ENCODE measurements at regions not wholly inside any gene's neighbourhood (a gene's known extent, or its start where the extent isn't known, plus 50 kb on each side); places are given as distances from the start of the nearest gene placed in this dataset.
A peak's percentile ranks its signal among the peaks of the same experiment; 100 is the strongest.

- H3K4me3 ChIP-seq (ENCODE audit: low read depth, low read length), result no peak overlapping the region
- TF ChIP-seq, protein P1, sequence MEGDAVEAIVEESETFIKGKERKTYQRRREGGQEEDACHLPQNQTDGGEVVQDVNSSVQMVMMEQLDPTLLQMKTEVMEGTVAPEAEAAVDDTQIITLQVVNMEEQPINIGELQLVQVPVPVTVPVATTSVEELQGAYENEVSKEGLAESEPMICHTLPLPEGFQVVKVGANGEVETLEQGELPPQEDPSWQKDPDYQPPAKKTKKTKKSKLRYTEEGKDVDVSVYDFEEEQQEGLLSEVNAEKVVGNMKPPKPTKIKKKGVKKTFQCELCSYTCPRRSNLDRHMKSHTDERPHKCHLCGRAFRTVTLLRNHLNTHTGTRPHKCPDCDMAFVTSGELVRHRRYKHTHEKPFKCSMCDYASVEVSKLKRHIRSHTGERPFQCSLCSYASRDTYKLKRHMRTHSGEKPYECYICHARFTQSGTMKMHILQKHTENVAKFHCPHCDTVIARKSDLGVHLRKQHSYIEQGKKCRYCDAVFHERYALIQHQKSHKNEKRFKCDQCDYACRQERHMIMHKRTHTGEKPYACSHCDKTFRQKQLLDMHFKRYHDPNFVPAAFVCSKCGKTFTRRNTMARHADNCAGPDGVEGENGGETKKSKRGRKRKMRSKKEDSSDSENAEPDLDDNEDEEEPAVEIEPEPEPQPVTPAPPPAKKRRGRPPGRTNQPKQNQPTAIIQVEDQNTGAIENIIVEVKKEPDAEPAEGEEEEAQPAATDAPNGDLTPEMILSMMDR (IDR thresholded peaks at IDR 0.05; ENCODE audit: low read depth, low read length), result peak; percentile 94
Observed at GRCh38 chr1:22275626-22276395, 132.9 kb upstream of the WNT4 start.

DNA sequence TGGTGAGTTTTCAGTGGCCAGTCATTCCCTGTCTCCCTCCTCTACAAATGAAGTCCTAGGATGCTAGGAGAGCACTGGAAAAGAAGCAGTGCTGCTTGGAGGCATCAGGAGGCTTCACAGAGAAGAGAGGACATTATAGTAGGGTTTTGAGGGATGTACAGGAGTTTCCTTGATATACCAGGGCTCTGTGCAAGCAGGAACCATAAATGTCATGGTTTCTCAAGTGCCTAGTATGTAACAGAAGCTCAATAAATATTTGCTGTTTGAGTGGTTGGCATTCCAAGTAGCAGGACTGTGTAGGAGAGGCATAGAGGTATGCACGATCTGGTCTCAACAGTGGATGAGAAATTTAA is 133.5 kb upstream of the WNT4 start:
- TF ChIP-seq, protein P1 (IDR thresholded peaks at IDR 0.05; ENCODE audit: low read depth, low read length), result no peak
- H3K4me3 ChIP-seq (ENCODE audit: low read depth, low read length), result no peak overlapping the region

DNA sequence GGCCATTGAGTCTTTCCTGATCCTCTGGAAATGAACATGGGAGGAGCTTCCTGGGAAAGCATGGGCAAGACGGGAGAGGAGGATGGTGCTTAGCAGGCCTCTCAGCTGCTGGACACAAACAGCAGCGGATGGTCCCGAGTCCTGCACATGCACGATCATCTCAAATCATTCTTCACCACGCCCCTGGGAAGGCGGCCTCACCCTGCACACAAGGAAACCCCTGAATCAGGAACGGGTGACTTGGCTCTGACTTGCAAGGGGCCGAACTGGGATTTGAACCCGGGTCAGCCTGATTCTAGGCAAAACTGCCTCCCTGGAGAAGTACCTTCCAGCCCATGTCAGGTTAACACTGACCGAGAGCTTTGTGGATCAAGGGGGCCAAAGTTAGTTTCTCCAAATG is 134.8 kb upstream of the WNT4 start:
- no peak overlapping the region for H3K4me3 ChIP-seq (ENCODE audit: low read depth, low read length)
- TF ChIP-seq, protein P1 (IDR thresholded peaks at IDR 0.05; ENCODE audit: low read depth, low read length), result no peak

- no peak overlapping the region for H3K4me3 ChIP-seq (ENCODE audit: low read depth, low read length)
- TF ChIP-seq, protein P1 (IDR thresholded peaks at IDR 0.05; ENCODE audit: low read depth, low read length), result no peak
Observed at GRCh38 chr1:22279735-22280134, 136.8 kb upstream of the WNT4 start.

DNA sequence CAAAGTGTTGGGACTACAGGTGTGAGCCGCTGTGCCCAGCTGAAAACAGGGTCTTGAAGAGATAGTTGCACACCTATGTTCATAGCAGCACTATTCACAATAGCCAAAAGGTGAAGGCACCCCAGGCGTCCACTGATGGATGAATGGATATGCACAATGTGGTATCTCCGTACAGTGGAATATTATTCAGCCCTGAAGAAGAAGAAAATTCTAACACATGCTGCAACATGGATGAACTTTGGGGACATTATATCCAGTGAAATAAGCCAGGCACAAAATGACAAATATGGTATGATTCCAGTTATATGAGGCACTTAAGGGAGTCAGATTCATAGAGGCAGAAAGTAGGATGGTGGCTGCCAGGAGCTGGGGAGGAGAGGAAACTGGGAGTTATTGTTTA is 137.6 kb upstream of the WNT4 start:
- TF ChIP-seq, protein P1 (IDR thresholded peaks at IDR 0.05; ENCODE audit: low read depth, low read length), result no peak

DNA sequence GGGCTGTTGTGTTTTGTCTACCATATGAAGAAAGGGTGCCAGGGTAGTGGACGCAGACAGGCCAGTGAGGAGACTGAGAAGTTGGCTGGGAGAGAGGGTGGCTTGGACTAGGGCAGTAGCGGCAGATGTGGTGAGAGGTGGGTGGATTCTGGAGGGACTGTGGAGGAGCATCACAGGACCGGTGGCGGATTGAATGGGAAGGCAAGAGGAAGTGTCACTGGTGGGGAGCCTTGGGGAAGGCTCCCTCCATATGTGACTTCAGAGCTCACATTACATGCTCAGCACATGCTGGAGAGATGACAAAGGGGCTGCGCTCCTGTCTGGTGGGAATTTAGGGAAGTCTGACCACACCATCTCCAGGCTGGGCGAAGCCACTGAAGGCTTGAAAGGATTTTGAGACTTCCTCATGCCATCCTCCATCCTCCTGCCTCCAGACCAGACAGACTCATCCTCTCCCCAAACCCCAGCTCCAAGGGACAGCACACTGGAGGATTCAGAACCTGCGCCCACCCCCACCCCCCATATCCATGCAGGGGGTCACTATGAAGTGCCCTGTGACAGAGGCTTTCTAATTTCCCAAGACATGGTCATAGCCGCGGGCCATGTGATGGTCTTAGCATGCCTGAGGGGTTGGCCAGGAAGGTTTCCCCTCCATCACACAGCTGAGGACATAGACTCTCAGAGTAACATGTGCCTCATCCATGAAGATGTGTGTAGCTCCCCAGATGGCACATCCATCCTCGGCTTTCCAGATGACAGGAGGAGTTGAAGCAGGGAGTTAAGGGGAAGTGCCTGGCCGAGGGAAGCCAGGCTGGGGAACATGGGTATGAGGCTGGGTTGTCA is 138.8 kb upstream of the WNT4 start:
- H3K4me3 ChIP-seq (ENCODE audit: low read depth, low read length), result no peak overlapping the region
- TF ChIP-seq, protein P1 (IDR thresholded peaks at IDR 0.05; ENCODE audit: low read depth, low read length), result no peak

More for the DNA sequence above, 137.6 kb upstream of the WNT4 start:
- H3K4me3 ChIP-seq (ENCODE audit: low read depth, low read length), result no peak overlapping the region
